Tibial artery (tissue), 4 donors: ENCODE measurements at regions not wholly inside any gene's neighbourhood (a gene's known extent, or its start where the extent isn't known, plus 50 kb on each side); places are given as distances from the start of the nearest gene placed in this dataset.

Source experiments
- DNase-seq, 2 donors: peaks; one replicate each; pipeline ENCODE4 v3.0.0-alpha.2; 2019
- H3K27ac ChIP-seq, 2 donors: fragments of 200-600 bp; sonication (generic) in 1 of 2; 1 replicate in 1 of 2; 2 replicates in 1 of 2; pipeline ENCODE4 v1.5.1; 2018 to 2019; ENCODE audit warnings: mild to moderate bottlenecking in 1 of 2
- H3K27me3 ChIP-seq, 2 donors: fragments of 200-600 bp; sonication (generic) in 1 of 2; one replicate each; pipeline versions ENCODE4 v1.5.1 to v1.6.0; 2016 to 2019
- H3K36me3 ChIP-seq, 3 donors: fragments of 200-600 bp; sonication (generic) in 2 of 3; one replicate each; pipeline ENCODE4 v1.5.1; 2016 to 2019; ENCODE audit warnings: mild to moderate bottlenecking in 2 of 3
- H3K4me1 ChIP-seq, 4 donors: fragments of 200-600 bp; sonication (generic) in 2 of 4; 1 replicate in 3 of 4; 2 replicates in 1 of 4; pipeline ENCODE4 v1.5.1; 2016 to 2019
- H3K4me3 ChIP-seq, 2 donors: fragments of 200-600 bp; sonication (generic) in 1 of 2; 1 replicate in 1 of 2; 2 replicates in 1 of 2; pipeline ENCODE4 v1.5.1; 2018 to 2019; ENCODE audit warnings: mild to moderate bottlenecking in 2 of 2
- H3K9me3 ChIP-seq, 3 donors: fragments of 200-600 bp; sonication (generic) in 1 of 3; one replicate each; pipeline ENCODE4 v1.5.1; 2016 to 2019
- CTCF ChIP-seq, 2 experiments: fragments of 200-600 bp in 1 of 2; fragments of 450-650 bp in 1 of 2; IDR thresholded peaks; one replicate each; pipeline ENCODE4 v1.5.1; 2017 to 2019; ENCODE audit warnings: antibody characterized with exemption in 2 of 2, mild to moderate bottlenecking in 1 of 2, moderate library complexity in 1 of 2
- intact Hi-C: fragments of 100-400 bp; cut with DNase I; formaldehyde crosslinking; loops from one replicate; pipeline ENCODE4 v1.15.0; 2023; ENCODE audit warnings: low total_unique reads

DNA sequence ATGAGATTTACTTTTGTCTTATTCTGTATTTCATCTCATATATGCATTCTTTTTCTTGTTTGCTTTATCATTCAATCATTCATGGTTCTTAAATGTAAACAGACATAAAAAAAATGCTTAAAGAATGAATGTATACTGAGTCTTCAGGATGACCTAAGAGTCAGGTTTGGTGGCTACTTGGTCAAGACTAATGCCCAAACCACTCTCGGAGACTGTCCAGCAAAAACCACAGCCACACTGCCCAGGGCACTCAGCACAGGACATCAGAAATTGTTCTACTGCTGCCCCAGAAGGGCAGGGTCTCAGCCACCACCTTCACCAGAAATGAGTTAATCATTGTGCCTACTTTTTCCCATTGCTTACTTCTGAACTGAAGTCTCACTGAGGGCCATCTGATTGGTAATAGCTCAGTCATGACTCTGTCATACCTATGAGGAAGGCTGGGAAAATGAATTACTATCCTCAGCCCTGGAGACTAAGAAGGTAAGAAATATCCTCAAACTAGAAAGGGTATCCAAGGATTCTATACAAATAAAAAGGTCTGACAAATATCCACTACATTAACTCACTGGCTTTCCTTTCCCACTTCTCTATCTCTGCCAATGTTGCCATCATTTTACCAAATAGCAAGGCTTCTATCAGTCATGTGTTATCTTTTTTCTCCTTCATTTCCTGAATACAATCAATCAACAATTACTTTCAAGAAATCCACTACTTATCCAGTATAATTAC, 236.1 kb downstream of the CETN3 start:
- H3K4me1 ChIP-seq, result peaks cover 0 to 33% (median 20%) of the 10 kb centered on the region in 4 donors
- no peaks in the 10 kb centered on the region for H3K27me3 ChIP-seq
- no peaks in the 10 kb centered on the region for H3K9me3 ChIP-seq
- intact Hi-C loops, result no loop called here
- H3K4me3 ChIP-seq, result no peak overlapping the region
- DNase-seq, result no peak
- TF ChIP-seq CTCF (IDR thresholded peaks at IDR 0.05), result no peak
- H3K36me3 ChIP-seq, result no peaks in the 10 kb centered on the region
- no peak overlapping the region for H3K27ac ChIP-seq

DNA sequence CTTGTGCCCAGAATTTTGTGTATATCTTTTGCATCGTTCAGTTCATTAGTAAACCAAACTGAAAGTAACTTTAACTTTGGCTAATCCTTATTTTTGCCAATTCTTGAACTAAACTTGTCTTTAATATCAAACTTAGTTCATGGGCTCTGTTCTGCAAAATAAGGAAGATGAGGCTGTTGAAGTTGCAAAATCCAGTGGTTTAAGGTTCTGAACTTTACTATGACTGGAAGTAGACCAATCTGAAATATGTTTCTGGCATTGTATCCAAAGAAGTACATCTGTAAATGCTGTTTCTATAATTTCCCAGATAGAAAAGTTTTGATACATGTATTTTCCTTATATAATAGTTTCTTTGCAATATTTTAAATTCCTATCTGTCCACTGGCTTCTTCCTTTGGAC, 238.1 kb downstream of the CETN3 start:
- intact Hi-C loops, result no loop called here
- no peaks in the 10 kb centered on the region for H3K9me3 ChIP-seq
- DNase-seq, result no peak
- peaks cover 0 to 35% (median 21%) of the 10 kb centered on the region in 4 donors for H3K4me1 ChIP-seq
- H3K27ac ChIP-seq, result no peak overlapping the region
- no peak overlapping the region for H3K4me3 ChIP-seq
- H3K27me3 ChIP-seq, result no peaks in the 10 kb centered on the region
- H3K36me3 ChIP-seq, result no peaks in the 10 kb centered on the region
- no peak for TF ChIP-seq CTCF (IDR thresholded peaks at IDR 0.05)

- Histone ChIP-seq H3K4me3 (no peak overlapping the region), H3K9me3 (no peaks in the 10 kb centered on the region), H3K27ac (peak overlapping the region; percentile 21 to 39), H3K36me3 (no peaks in the 10 kb centered on the region), H3K27me3 (no peaks in the 10 kb centered on the region), H3K4me1 (peaks cover 0 to 35% (median 21%) of the 10 kb centered on the region in 4 donors)
- no peak for DNase-seq
- intact Hi-C loops, result no loop called here
- no peak for TF ChIP-seq CTCF (IDR thresholded peaks at IDR 0.05)
Measured at GRCh38 chr5:90170261-90170660, 239.3 kb downstream of the CETN3 start.

DNA sequence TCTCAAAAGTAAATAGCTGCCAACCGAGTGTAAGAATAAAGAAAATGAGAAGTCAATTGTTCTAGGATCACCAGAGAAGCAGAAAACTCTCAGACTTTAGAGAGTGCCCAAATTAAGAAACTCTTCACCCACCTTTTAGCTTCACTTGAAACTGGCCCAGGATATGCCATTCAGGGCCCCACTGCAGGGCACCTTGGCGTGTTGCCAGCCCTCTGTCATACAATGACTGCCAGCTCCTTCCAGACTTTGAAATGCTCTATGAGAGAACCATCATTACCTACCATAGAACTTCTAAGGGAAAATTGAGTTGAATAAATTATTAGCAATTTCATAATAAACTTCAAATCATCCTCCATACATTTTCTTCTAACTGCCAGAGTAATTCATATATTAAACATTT, 240.5 kb downstream of the CETN3 start:
- Histone ChIP-seq H3K27me3 (no peaks in the 10 kb centered on the region), H3K9me3 (no peaks in the 10 kb centered on the region), H3K4me3 (no peak overlapping the region), H3K27ac (peak overlapping the region; percentile 21 to 39), H3K4me1 (peaks cover 0 to 35% (median 21%) of the 10 kb centered on the region in 4 donors), H3K36me3 (no peaks in the 10 kb centered on the region)
- DNase-seq, result peak in 1 of 2 donors; percentile 25
- TF ChIP-seq CTCF (IDR thresholded peaks at IDR 0.05), result no peak
- intact Hi-C loops, result no loop called here

DNA sequence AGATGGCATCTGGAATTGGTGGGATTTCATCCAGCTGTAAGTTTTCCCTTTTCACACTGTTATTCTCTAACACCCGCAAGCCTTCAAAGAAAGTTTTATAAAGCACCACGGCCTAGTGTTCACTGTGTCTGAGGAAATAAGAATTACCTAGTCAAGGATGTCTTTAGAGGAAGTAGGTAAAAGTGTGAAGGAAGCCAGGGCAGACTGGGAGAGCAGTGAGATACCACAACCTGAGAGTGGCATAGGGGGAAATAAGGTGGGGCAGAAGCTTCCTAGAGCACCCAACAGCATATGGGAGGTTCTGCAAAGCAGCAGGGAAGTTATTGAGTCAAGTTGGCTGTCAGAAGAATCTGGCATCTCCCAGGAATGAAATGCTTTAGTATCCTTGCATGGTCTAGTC, 241.2 kb downstream of the CETN3 start:
- Histone ChIP-seq H3K27me3 (no peaks in the 10 kb centered on the region), H3K4me1 (peaks cover 0 to 30% (median 21%) of the 10 kb centered on the region in 4 donors), H3K36me3 (no peaks in the 10 kb centered on the region), H3K9me3 (no peaks in the 10 kb centered on the region), H3K4me3 (no peak overlapping the region), H3K27ac (peak overlapping the region; percentile 21 to 39)
- no peak for DNase-seq
- intact Hi-C loops, result no loop called here
- TF ChIP-seq CTCF (IDR thresholded peaks at IDR 0.05), result no peak
